HepG2 (cell line): ENCODE measurements at regions not wholly inside any gene's neighbourhood (a gene's known extent, or its start where the extent isn't known, plus 50 kb on each side); places are given as distances from the start of the nearest gene placed in this dataset.

Source experiments
- ATAD3A ChIP-seq: sonication (generic); formaldehyde crosslinking; IDR thresholded peaks from 2 replicates; pipeline ENCODE4 v1.4.0; 2020; ENCODE audit warnings: missing genetic modification reagents
- CSRNP2 ChIP-seq: sonication (generic); formaldehyde crosslinking; conservative IDR thresholded peaks from 2 replicates; pipeline ENCODE4 v1.8.0; 2022; ENCODE audit warnings: low read depth, missing genetic modification reagents
- ELF3 ChIP-seq: IDR thresholded peaks from 2 replicates; pipeline ENCODE4 v1.6.1; 2016; ENCODE audit warnings: missing genetic modification reagents, missing compliant biosample characterization
- FOXA1 ChIP-seq, 2 experiments: fragments of 450-650 bp in 1 of 2; sonication (generic) in 1 of 2; formaldehyde crosslinking in 1 of 2; IDR thresholded peaks; 2 replicates each; pipeline versions ENCODE4 v1.4.0 to v1.6.1; 2016 to 2020; ENCODE audit warnings: missing genetic modification reagents in 1 of 2
- IRF2 ChIP-seq: IDR thresholded peaks from 2 replicates; pipeline ENCODE4 v1.6.1; 2018; ENCODE audit warnings: missing genetic modification reagents, missing compliant biosample characterization
- MAFF ChIP-seq: IDR thresholded peaks from 2 replicates; pipeline ENCODE4 v1.6.1; 2011; ENCODE audit warnings: low read depth, low read length, improper control_type of control experiment
- MTERF4 ChIP-seq: sonication (generic); formaldehyde crosslinking; IDR thresholded peaks from 2 replicates; pipeline ENCODE4 v1.8.0; 2023; ENCODE audit warnings: mild to moderate bottlenecking, missing genetic modification reagents
- NONO ChIP-seq, 2 experiments: fragments of 450-650 bp in 1 of 2; sonication (generic) in 1 of 2; formaldehyde crosslinking in 1 of 2; IDR thresholded peaks in 1 of 2; conservative IDR thresholded peaks in 1 of 2; 2 replicates each; pipeline versions ENCODE4 v1.6.1 to v1.8.0; 2017 to 2022; ENCODE audit warnings: mild to moderate bottlenecking in 1 of 2, missing genetic modification reagents in 1 of 2, moderate library complexity in 1 of 2
- NPAS2 ChIP-seq: sonication (generic); formaldehyde crosslinking; IDR thresholded peaks from 2 replicates; pipeline ENCODE4 v1.8.0; 2022; ENCODE audit warnings: mild to moderate bottlenecking, missing genetic modification reagents, borderline replicate concordance
- PRDM10 ChIP-seq: sonication (generic); formaldehyde crosslinking; IDR thresholded peaks from 2 replicates; pipeline ENCODE4 v1.4.0; 2020; ENCODE audit warnings: low read depth, missing genetic modification reagents
- SOX6 ChIP-seq, 2 experiments: fragments of 450-650 bp in 1 of 2; sonication (generic) in 1 of 2; formaldehyde crosslinking in 1 of 2; IDR thresholded peaks; 2 replicates each; pipeline versions ENCODE4 v1.4.0 to v1.6.1; 2017 to 2020; ENCODE audit warnings: antibody characterized with exemption in 1 of 2, mild to moderate bottlenecking in 1 of 2, missing genetic modification reagents in 1 of 2
- XRCC5 ChIP-seq: fragments of 200-400 bp; formaldehyde crosslinking; optimal IDR thresholded peaks from 2 replicates; pipeline ENCODE3; 2017; ENCODE audit warnings: mild to moderate bottlenecking, low read length
- ZKSCAN8 ChIP-seq: IDR thresholded peaks from 2 replicates; pipeline ENCODE4 v1.6.1; 2016; ENCODE audit warnings: borderline replicate concordance, missing genetic modification reagents, missing compliant biosample characterization
- ZNF224 ChIP-seq: sonication (generic); formaldehyde crosslinking; IDR thresholded peaks from 2 replicates; pipeline ENCODE4 v1.5.0; 2020; ENCODE audit warnings: mild to moderate bottlenecking, missing genetic modification reagents
- ZNF281 ChIP-seq: sonication (generic); formaldehyde crosslinking; IDR thresholded peaks from 2 replicates; pipeline ENCODE4 v1.4.0; 2020; ENCODE audit warnings: missing genetic modification reagents, borderline replicate concordance
- ZNF382 ChIP-seq: sonication (generic); formaldehyde crosslinking; IDR thresholded peaks from 2 replicates; pipeline ENCODE4 v1.5.0; 2020; ENCODE audit warnings: missing genetic modification reagents, mild to moderate bottlenecking, borderline replicate concordance
- ZNF383 ChIP-seq: sonication (generic); formaldehyde crosslinking; IDR thresholded peaks from 2 replicates; pipeline ENCODE4 v1.4.0; 2020; ENCODE audit warnings: missing genetic modification reagents, mild to moderate bottlenecking, borderline replicate concordance
- ZNF564 ChIP-seq: sonication (generic); formaldehyde crosslinking; IDR thresholded peaks from 2 replicates; pipeline ENCODE4 v1.8.1; 2023; ENCODE audit warnings: mild to moderate bottlenecking, missing genetic modification reagents
- ZNF800 ChIP-seq: sonication (generic); formaldehyde crosslinking; IDR thresholded peaks from 2 replicates; pipeline ENCODE4 v1.4.0; 2020; ENCODE audit warnings: missing genetic modification reagents

- no peak for TF ChIP-seq CSRNP2 (CRISPR knock-in tag)
- TF ChIP-seq FOXA1 (IDR thresholded peaks at IDR 0.05) = no peak
- TF ChIP-seq FOXA1 (CRISPR knock-in tag; IDR thresholded peaks at IDR 0.05) = 0 out of 2 replicates have a peak, but pooled peaks have one; percentile 13
- TF ChIP-seq ZNF564 = no peak; the same call in 1 of the 2 replicates
- TF ChIP-seq SOX6 (IDR thresholded peaks at IDR 0.05) = no peak
- TF ChIP-seq SOX6 (CRISPR knock-in tag; IDR thresholded peaks at IDR 0.05) = peak; percentile 15; the same call in 1 of the 2 replicates
- TF ChIP-seq ZNF383 (CRISPR knock-in tag) = no peak
- peak; percentile 64; the same call in 1 of the 2 replicates for TF ChIP-seq MAFF
- no peak for TF ChIP-seq ZNF281 (CRISPR knock-in tag)
- TF ChIP-seq XRCC5 = peak; percentile 12
- TF ChIP-seq ZNF224 (CRISPR knock-in tag) = no peak
- TF ChIP-seq ZKSCAN8 (CRISPR knock-in tag) = no peak
- TF ChIP-seq NPAS2 = no peak
- TF ChIP-seq PRDM10 = no peak
- TF ChIP-seq MTERF4 (CRISPR knock-in tag) = no peak; the same call in 1 of the 2 replicates
- TF ChIP-seq ZNF800 (CRISPR knock-in tag) = no peak
- no peak for TF ChIP-seq ELF3 (CRISPR knock-in tag)
- TF ChIP-seq NONO (IDR thresholded peaks at IDR 0.05) = no peak
- no peak for TF ChIP-seq NONO (CRISPR knock-in tag; conservative IDR thresholded peaks at IDR 0.05)
- TF ChIP-seq ATAD3A (CRISPR knock-in tag) = no peak
- TF ChIP-seq ZNF382 (CRISPR knock-in tag) = no peak
- no peak for TF ChIP-seq IRF2 (CRISPR knock-in tag)
Observed at GRCh38 chr9:36488389-36488756, 84.3 kb upstream of the MELK start (continued).
